HepG2 (cell line): ENCODE measurements at regions not wholly inside any gene's neighbourhood (a gene's known extent, or its start where the extent isn't known, plus 50 kb on each side); places are given as distances from the start of the nearest gene placed in this dataset.

ENCODE experiments used
- ARID4A ChIP-seq: sonication (generic); formaldehyde crosslinking; IDR thresholded peaks from 2 replicates; pipeline ENCODE4 v1.5.0; 2020; ENCODE audit warnings: mild to moderate bottlenecking, missing genetic modification reagents, borderline replicate concordance
- CHD2 ChIP-seq: IDR thresholded peaks from 2 replicates; pipeline ENCODE4 v1.6.1; 2011; ENCODE audit warnings: low read depth, low read length, improper control_type of control experiment
- CTCF ChIP-seq: sonication (generic); formaldehyde crosslinking; IDR thresholded peaks from 2 replicates; pipeline ENCODE4 v1.5.0; 2020; ENCODE audit warnings: mild to moderate bottlenecking, missing genetic modification reagents, moderate library complexity
- FOSL1 ChIP-seq: sonication (generic); formaldehyde crosslinking; IDR thresholded peaks from 2 replicates; pipeline ENCODE4 v1.9.0; 2021; ENCODE audit warnings: missing genetic modification reagents, borderline replicate concordance
- FOXA1 ChIP-seq, 2 experiments: fragments of 450-650 bp in 1 of 2; sonication (generic) in 1 of 2; formaldehyde crosslinking in 1 of 2; IDR thresholded peaks; 2 replicates each; pipeline versions ENCODE4 v1.4.0 to v1.6.1; 2016 to 2020; ENCODE audit warnings: missing genetic modification reagents in 1 of 2
- HNF4A ChIP-seq: sonication (generic); formaldehyde crosslinking; IDR thresholded peaks from 2 replicates; pipeline ENCODE4 v1.4.0; 2020; ENCODE audit warnings: missing genetic modification reagents
- MXI1 ChIP-seq: IDR thresholded peaks from 3 replicates; pipeline ENCODE4 v1.6.1; 2012; ENCODE audit warnings: low read depth, low read length, inconsistent platforms, borderline replicate concordance
- SAFB2 ChIP-seq: sonication (generic); formaldehyde crosslinking; IDR thresholded peaks from 2 replicates; pipeline ENCODE4 v1.5.1; 2020; ENCODE audit warnings: missing genetic modification reagents, low read depth, mild to moderate bottlenecking, borderline replicate concordance
- ZFP36 ChIP-seq: fragments of 150-350 bp; IDR thresholded peaks from 2 replicates; pipeline ENCODE4 v1.6.1; 2018; ENCODE audit warnings: borderline replicate concordance, low read length, low read depth; ENCODE audit not compliant: partially characterized antibody
- ZNF263 ChIP-seq: sonication (generic); formaldehyde crosslinking; IDR thresholded peaks from 2 replicates; pipeline ENCODE4 v1.4.0; 2020; ENCODE audit warnings: missing genetic modification reagents
- ZNF432 ChIP-seq: sonication (generic); formaldehyde crosslinking; IDR thresholded peaks from 2 replicates; pipeline ENCODE4 v1.5.0; 2020; ENCODE audit warnings: missing genetic modification reagents, mild to moderate bottlenecking, borderline replicate concordance
- ZNF558 ChIP-seq: sonication (generic); formaldehyde crosslinking; IDR thresholded peaks from 2 replicates; pipeline ENCODE4 v1.9.0; 2022; ENCODE audit warnings: mild to moderate bottlenecking, missing genetic modification reagents, borderline replicate concordance

- no peak for TF ChIP-seq ZFP36
- TF ChIP-seq CTCF = no peak
- TF ChIP-seq CHD2 = no peak
- TF ChIP-seq ZNF558 = no peak
- TF ChIP-seq HNF4A (CRISPR knock-in tag) = no peak
- no peak for TF ChIP-seq FOSL1 (CRISPR knock-in tag)
- TF ChIP-seq FOXA1 (IDR thresholded peaks at IDR 0.05) = no peak
- no peak for TF ChIP-seq FOXA1 (CRISPR knock-in tag; IDR thresholded peaks at IDR 0.05)
- no peak for TF ChIP-seq ARID4A
- TF ChIP-seq MXI1 = no peak
- TF ChIP-seq ZNF432 (CRISPR knock-in tag) = no peak
- TF ChIP-seq ZNF263 (CRISPR knock-in tag) = no peak
- no peak for TF ChIP-seq SAFB2 (CRISPR knock-in tag)
Measured at GRCh38 chr2:8407332-8407731, 274.5 kb upstream of the ID2 start.
